ENCODE measurements at regions not wholly inside any gene's neighbourhood (a gene's known extent, or its start where the extent isn't known, plus 50 kb on each side); places are given as distances from the start of the nearest gene placed in this dataset.
"Not testable (repeated sequence)": the region's sequence is repeated elsewhere in the genome, so short reads cannot be mapped to it uniquely, and the experiment has no call there.

DNA sequence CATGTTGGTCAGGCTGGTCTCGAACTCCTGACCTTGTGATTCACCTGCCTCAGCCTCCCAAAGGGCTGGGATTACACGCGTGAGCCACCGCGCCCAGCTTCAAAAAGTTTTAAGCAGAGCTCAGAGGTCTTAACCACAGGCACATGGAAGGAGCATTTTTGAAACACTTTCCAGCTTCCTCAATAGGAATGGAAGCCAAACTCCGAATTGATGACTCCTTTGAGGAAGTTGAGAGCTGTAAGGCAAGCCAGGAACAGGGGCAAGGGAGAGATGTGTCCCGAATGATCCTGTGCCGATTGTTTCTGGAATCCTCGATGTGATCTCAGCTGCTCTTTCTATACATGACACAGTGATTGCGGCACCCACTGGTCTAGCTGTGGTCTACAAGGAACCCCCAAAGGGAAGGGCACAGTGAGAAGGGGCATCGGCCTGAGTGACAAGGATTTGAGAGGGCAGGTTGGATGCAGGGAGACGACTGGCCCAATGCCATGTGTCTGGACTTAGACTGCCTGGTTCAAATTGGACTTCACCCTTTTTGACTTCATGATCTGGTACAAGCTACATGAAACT, 116.2 kb downstream of the ADRA2C start:
- not testable (repeated sequence) for DNase-seq

GRCh38 chr4:3884261-3884660, 118.1 kb downstream of the ADRA2C start:
- not testable (repeated sequence) for DNase-seq

GRCh38 chr4:3893590-3893989, 127.4 kb downstream of the ADRA2C start:
- not testable (repeated sequence) for DNase-seq

DNA sequence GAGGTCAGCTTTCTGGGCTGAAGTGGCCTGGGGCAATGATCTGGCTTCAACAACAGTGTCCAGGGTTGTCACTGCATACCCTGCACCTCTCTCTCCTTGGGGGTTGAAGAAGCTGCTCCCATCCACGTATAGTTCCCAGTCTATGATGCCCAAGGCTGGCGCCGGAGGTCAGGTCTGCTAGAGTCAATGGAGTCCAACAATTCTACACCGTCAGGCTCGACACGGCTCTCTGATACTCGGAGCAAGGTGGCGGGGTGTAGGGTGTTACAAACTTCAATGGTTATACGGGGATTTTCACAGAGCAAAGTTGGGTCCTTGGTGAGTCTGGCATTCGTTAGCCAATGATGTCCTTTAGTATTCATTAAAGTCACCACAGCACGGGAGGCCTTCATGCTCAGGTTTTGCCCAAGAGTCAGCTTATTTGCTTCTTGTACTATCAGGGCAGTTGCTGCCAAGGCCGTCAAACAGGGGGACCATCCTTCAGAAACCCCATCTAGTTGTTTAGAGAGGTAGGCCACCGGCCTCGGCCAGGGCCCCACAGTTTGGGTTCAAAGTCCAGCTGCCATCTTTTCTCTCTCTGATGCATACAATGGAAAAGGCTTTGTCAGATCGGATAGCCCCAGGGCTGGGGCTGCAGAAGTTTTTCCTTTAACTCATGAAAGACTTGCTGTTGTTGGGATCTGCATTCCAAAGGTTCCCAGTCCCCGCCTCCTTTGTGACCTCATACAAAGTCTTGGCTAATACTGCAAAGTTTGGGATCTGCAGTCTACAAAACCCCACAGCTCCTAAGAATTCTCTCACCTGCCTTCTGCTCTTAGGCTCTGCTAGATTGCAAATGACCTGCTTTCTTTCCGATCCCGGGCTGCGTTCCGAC, 128.1 kb downstream of the ADRA2C start:
- DNase-seq, result not testable (repeated sequence)

- no peak for DNase-seq
Observed at GRCh38 chr4:3896441-3896840, 130.3 kb downstream of the ADRA2C start.

- DNase-seq, result not testable (repeated sequence)
Observed at GRCh38 chr4:3896871-3897578, 130.8 kb downstream of the ADRA2C start.

- no peak for DNase-seq
Observed at GRCh38 chr4:3898098-3898497, 131.9 kb downstream of the ADRA2C start.

- not testable (repeated sequence) for DNase-seq
Observed at GRCh38 chr4:3898928-3899327, 132.7 kb downstream of the ADRA2C start.

DNA sequence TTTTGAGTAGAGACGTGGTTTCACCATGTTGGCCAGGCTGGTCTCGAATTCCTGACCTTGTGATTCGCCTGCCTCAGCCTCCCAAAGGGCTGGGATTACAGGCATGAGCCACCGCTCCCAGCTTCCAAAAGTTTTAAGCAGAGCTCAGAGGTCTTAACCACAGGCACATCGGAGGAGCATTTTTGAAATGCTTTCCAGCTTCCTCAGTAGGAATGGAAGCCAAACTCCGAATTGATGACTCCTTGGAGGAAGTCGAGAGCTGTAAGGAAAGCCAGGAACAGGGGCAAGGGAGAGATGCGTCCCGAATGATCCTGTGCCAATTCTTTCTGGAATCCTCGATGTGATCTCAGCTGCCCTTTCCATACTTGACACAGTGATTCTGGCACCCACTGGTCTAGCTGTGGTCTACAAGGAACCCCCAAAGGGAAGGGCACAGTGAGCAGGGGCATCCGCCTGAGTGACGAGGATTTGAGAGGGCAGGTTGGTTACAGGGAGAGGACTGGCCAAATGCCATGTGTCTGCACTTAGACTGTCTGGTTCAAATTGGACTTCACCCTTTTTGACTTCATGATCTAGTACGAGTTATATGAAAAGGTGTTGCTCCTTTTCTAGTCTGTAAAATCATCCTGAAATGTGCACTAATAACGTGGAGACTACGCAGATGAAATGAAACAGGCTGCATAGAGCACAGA, 138.2 kb downstream of the ADRA2C start:
- not testable (repeated sequence) for DNase-seq

- not testable (repeated sequence) for DNase-seq
Observed at GRCh38 chr4:3909616-3910015, 143.4 kb downstream of the ADRA2C start.

- DNase-seq, result not testable (repeated sequence)
Observed at GRCh38 chr4:3910161-3910950, 144.2 kb downstream of the ADRA2C start.

- DNase-seq, result no peak
Observed at GRCh38 chr4:3911252-3911856, 145.2 kb downstream of the ADRA2C start.

DNA sequence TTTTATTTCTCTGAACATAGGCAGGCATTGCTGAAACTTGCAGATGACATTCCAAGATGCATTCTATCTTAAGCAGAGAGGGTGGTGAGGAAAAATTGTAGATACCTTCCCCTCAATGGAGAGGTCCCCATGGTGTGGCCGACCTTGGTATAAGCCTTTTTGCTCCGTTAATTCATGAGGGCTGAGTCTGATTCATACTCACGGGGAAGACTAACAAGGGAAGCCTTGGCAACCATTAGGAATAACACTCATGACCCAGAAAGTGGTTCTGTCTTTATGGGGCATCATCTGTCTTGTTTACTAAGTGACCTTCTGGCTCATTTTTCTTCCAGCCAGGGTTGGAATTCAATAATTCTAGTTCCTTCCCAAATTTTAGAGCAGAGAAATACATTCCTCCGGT, 148.3 kb downstream of the ADRA2C start:
- DNase-seq, result not testable (repeated sequence)

GRCh38 chr4:3919509-3919908, 153.3 kb downstream of the ADRA2C start:
- not testable (repeated sequence) for DNase-seq

DNA sequence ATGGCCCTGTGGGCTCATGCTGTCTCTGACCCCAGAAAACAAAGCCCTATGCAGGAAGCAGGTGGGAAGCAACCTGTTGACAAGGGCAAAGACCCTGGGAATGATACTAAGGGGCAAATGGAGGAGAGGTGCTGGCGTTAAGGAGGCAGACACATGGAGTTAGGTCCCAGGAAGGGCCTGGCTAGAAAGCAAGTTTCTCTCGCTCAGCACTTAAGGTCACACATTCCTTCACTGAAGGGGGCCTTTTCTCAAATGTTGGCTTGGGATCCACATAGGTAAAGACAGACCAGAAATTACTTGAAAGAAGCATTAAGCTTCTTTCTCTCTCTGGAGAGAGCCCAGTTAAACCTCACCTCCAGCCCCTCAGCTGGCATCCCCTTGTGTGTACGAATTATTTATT, 155.7 kb downstream of the ADRA2C start:
- DNase-seq, result not testable (repeated sequence)

- not testable (repeated sequence) for DNase-seq
Observed at GRCh38 chr4:3925841-3926240, 159.7 kb downstream of the ADRA2C start.

GRCh38 chr4:3926271-3926670, 160.1 kb downstream of the ADRA2C start:
- DNase-seq, result not testable (repeated sequence)

- not testable (repeated sequence) for DNase-seq
Observed at GRCh38 chr4:3926969-3927755, 161.0 kb downstream of the ADRA2C start.

- not testable (repeated sequence) for DNase-seq
Observed at GRCh38 chr4:3929431-3929830, 163.2 kb downstream of the ADRA2C start.

- not testable (repeated sequence) for DNase-seq
Observed at GRCh38 chr4:3932734-3933133, 166.5 kb downstream of the ADRA2C start.

DNA sequence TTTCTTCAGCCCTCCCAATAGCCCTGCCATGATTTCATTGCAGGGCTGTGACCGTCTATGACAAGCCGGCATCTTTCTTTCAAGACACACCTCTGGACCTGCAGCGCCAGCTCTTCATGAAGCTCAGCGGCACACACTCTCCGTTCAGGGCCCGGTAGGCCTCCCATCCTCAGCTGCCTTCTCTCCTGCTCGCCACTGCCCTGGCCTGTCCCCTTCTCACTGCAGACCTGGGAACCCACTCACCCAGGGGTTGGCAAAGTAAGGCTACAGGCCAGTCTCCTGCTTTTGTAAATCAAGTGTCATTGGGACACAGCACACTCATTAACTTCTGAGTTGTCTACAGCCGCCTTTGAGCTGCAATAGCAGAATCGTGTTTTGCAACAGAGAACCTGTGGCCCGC, 169.2 kb downstream of the ADRA2C start:
- not testable (repeated sequence) for DNase-seq
